Astrocyte of the spinal cord (primary cell): ENCODE measurements at regions not wholly inside any gene's neighbourhood (a gene's known extent, or its start where the extent isn't known, plus 50 kb on each side); places are given as distances from the start of the nearest gene placed in this dataset.

Experiments
- DNase-seq: peaks from one replicate; pipeline ENCODE4 v3.0.0; 2011; ENCODE audit warnings: low read depth, low spot score
- H3K4me3 ChIP-seq: 2 replicates; pipeline ENCODE4 v1.5.1; 2011; ENCODE audit warnings: low read depth, mild to moderate bottlenecking, low read length, moderate library complexity
- CTCF ChIP-seq: IDR thresholded peaks from 2 replicates; pipeline ENCODE4 v1.5.1; 2012; ENCODE audit warnings: low read depth, mild to moderate bottlenecking, low read length, inconsistent platforms
- in situ Hi-C: cut with HindIII; loops from 2 replicates; pipeline ENCODE4 v1.10.0; 2017; ENCODE audit warnings: low sequenced_read_pairs

GRCh38 chr4:173845580-173845979, 315.6 kb upstream of the HAND2 start:
- DNase-seq, result no peak
- in situ Hi-C loops, result no loop called here
- no peak overlapping the region for H3K4me3 ChIP-seq
- no peak for TF ChIP-seq CTCF

- in situ Hi-C loops, result no loop called here
- no peak for TF ChIP-seq CTCF
- DNase-seq, result no peak
- H3K4me3 ChIP-seq, result no peak overlapping the region
Measured at GRCh38 chr4:173839865-173840264, 309.8 kb upstream of the HAND2 start.

GRCh38 chr4:173837517-173837916, 307.5 kb upstream of the HAND2 start:
- TF ChIP-seq CTCF, result no peak
- no peak overlapping the region for H3K4me3 ChIP-seq
- in situ Hi-C loops, result no loop called here
- DNase-seq, result no peak

GRCh38 chr4:173835903-173836302, 305.9 kb upstream of the HAND2 start:
- peak; percentile 57 for DNase-seq

GRCh38 chr4:173834151-173834550, 304.1 kb upstream of the HAND2 start:
- in situ Hi-C loops, result no loop called here
- DNase-seq, result no peak
- no peak for TF ChIP-seq CTCF
- no peak overlapping the region for H3K4me3 ChIP-seq

More at GRCh38 chr4:173835903-173836302, 305.9 kb upstream of the HAND2 start:
- TF ChIP-seq CTCF, result no peak
- H3K4me3 ChIP-seq, result no peak overlapping the region
- in situ Hi-C loops, result no loop called here

- H3K4me3 ChIP-seq, result no peak overlapping the region
- in situ Hi-C loops, result no loop called here
- DNase-seq, result no peak
- TF ChIP-seq CTCF, result no peak
Measured at GRCh38 chr4:173829565-173829964, 299.5 kb upstream of the HAND2 start.

GRCh38 chr4:173827707-173828106, 297.7 kb upstream of the HAND2 start:
- in situ Hi-C loops, result no loop called here
- H3K4me3 ChIP-seq, result no peak overlapping the region
- DNase-seq, result no peak
- no peak for TF ChIP-seq CTCF
